ENCODE measurements at regions not wholly inside any gene's neighbourhood (a gene's known extent, or its start where the extent isn't known, plus 50 kb on each side); places are given as distances from the start of the nearest gene placed in this dataset.
A peak's percentile ranks its signal among the peaks of the same experiment; 100 is the strongest.
"Not testable (repeated sequence)": the region's sequence is repeated elsewhere in the genome, so short reads cannot be mapped to it uniquely, and the experiment has no call there.

- H3K4me1 ChIP-seq = peaks cover 0 to 22% (median 5%) of the 10 kb centered on the region in 9 donors
- intact Hi-C loops (cut with DNase I) = loop anchor here in 7 of 10 donors (5.0 to 10.0 kb wide), 7 partner anchors 531 to 1243 kb away; no protein-coding TSS in a partner anchor
- H3K27me3 ChIP-seq = no peaks in the 10 kb centered on the region
- H3K4me3 ChIP-seq = no peak overlapping the region
- WGBS, 2 donors = 21 to 28% methylated on average over 3 of the region's 3 CpGs
- DNase-seq (peak; percentile 30 to 61), ATAC-seq (peak; percentile 97 to 99 (median 98))
- no peak for TF ChIP-seq CTCF (IDR thresholded peaks at IDR 0.05)
- H3K9me3 ChIP-seq = no peaks in the 10 kb centered on the region
- H3K36me3 ChIP-seq = no peaks in the 10 kb centered on the region
- H3K27ac ChIP-seq = peak overlapping the region in 3 of 10 donors; percentile 7 to 50 (median 25)
Observed at GRCh38 chr7:81484261-81484660, 285.6 kb downstream of the HGF start.

GRCh38 chr7:81482600-81483186, 287.2 kb downstream of the HGF start:
- TF ChIP-seq CTCF (IDR thresholded peaks at IDR 0.05) = peak; percentile 34 to 82 (median 67)

GRCh38 chr7:81478664-81479063, 291.2 kb downstream of the HGF start:
- ATAC-seq = no peak
- H3K36me3 ChIP-seq = no peaks in the 10 kb centered on the region
- TF ChIP-seq CTCF (IDR thresholded peaks at IDR 0.05) = no peak
- intact Hi-C loops (cut with DNase I) = no loop called here
- WGBS, 2 donors = 78 to 79% methylated on average over 5 of the region's 5 CpGs
- H3K27ac ChIP-seq = no peak overlapping the region
- no peaks in the 10 kb centered on the region for H3K9me3 ChIP-seq
- no peak overlapping the region for H3K4me3 ChIP-seq
- no peaks in the 10 kb centered on the region for H3K27me3 ChIP-seq
- no peak for DNase-seq
- H3K4me1 ChIP-seq = peaks cover 0 to 12% (median 3%) of the 10 kb centered on the region in 9 donors

More at GRCh38 chr7:81482600-81483186, 287.2 kb downstream of the HGF start:
- Histone ChIP-seq H3K4me3 (no peak overlapping the region), H3K27me3 (no peaks in the 10 kb centered on the region), H3K4me1 (peaks cover 0 to 22% (median 5%) of the 10 kb centered on the region in 9 donors), H3K36me3 (no peaks in the 10 kb centered on the region), H3K27ac (peak overlapping the region in 1 of 10 donors; percentile 2), H3K9me3 (no peaks in the 10 kb centered on the region)
- DNase-seq (no peak), ATAC-seq (no peak)
- intact Hi-C loops (cut with DNase I) = loop anchor here in 7 of 10 donors (5.0 to 10.0 kb wide), 7 partner anchors 532 to 1245 kb away; no protein-coding TSS in a partner anchor
- whole genome bisulfite sequencing, 2 donors = 8 to 10% methylated on average over 2 of the region's 2 CpGs

- H3K4me1 ChIP-seq; ATAC-seq; H3K4me3 ChIP-seq; H3K9me3 ChIP-seq; intact Hi-C loops (cut with DNase I); H3K27me3 ChIP-seq; H3K27ac ChIP-seq; H3K36me3 ChIP-seq; DNase-seq: not testable (repeated sequence)
- WGBS, 2 donors = 49 to 57% methylated on average over 3 of the region's 3 CpGs
Observed at GRCh38 chr7:81478201-81478600, 291.6 kb downstream of the HGF start.

DNA sequence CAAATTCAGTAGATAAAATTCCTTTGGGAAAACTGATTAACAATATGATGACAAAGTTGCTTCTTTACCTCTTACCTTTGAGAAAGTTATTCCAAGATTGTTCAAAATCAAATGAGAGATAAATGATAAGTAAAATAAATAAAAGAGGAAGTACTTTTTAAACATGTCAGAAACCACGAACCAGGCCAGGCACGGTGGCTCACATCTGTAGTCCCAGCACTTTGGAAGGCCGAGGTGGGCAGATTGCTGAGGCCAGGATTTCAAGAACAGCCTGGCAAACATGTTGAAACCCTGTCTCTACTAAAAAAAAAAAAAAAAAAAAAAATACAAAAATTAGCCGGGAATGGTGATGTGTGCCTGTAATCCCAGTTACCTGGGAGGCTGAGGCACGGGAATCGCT, 296.6 kb downstream of the HGF start:
- intact Hi-C loops (cut with DNase I) = loop anchor here in 2 of 10 donors (5.0 kb wide), 2 partner anchors 771 to 776 kb away; no protein-coding TSS in a partner anchor
- Histone ChIP-seq H3K4me3 (no peak overlapping the region), H3K27me3 (no peaks in the 10 kb centered on the region), H3K36me3 (no peaks in the 10 kb centered on the region), H3K27ac (no peak overlapping the region), H3K9me3 (no peaks in the 10 kb centered on the region), H3K4me1 (peaks cover 0 to 16% (median 0%) of the 10 kb centered on the region in 9 donors)
- ATAC-seq (no peak), DNase-seq (no peak)
- no peak for TF ChIP-seq CTCF (IDR thresholded peaks at IDR 0.05)
- WGBS, 2 donors = 86 to 87% methylated on average over 6 of the region's 6 CpGs

Data from heart right ventricle (tissue), 16 donors.